ENCODE measurements at regions not wholly inside any gene's neighbourhood (a gene's known extent, or its start where the extent isn't known, plus 50 kb on each side); places are given as distances from the start of the nearest gene placed in this dataset.
A peak's percentile ranks its signal among the peaks of the same experiment; 100 is the strongest.

DNA sequence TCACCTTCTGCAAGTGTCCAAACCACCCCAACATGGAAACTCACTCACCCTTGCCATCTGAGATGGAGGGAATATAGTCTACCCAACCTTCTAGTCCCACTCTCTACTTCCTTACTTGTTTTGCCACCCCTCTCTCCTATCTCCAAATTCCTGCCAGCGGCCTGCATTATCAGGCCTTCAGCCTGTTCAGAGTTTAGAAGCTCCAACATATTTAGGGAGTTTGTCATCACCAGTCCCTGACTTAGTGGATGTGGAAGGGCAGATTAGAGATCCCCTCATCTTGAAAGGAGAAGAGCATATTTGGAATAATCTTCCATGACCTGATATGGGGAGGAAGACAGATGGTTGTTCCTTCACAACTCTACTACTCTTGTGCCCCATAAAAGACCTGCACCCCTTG lies 281.4 kb upstream of the MAP3K7 start:
- H3K79me2 ChIP-seq (ENCODE audit: low read length): no peaks in the 10 kb centered on the region
- H3K4me1 ChIP-seq (ENCODE audit: low read length): no peaks in the 10 kb centered on the region
- TF ChIP-seq, protein P1, sequence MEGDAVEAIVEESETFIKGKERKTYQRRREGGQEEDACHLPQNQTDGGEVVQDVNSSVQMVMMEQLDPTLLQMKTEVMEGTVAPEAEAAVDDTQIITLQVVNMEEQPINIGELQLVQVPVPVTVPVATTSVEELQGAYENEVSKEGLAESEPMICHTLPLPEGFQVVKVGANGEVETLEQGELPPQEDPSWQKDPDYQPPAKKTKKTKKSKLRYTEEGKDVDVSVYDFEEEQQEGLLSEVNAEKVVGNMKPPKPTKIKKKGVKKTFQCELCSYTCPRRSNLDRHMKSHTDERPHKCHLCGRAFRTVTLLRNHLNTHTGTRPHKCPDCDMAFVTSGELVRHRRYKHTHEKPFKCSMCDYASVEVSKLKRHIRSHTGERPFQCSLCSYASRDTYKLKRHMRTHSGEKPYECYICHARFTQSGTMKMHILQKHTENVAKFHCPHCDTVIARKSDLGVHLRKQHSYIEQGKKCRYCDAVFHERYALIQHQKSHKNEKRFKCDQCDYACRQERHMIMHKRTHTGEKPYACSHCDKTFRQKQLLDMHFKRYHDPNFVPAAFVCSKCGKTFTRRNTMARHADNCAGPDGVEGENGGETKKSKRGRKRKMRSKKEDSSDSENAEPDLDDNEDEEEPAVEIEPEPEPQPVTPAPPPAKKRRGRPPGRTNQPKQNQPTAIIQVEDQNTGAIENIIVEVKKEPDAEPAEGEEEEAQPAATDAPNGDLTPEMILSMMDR (IDR thresholded peaks at IDR 0.05; ENCODE audit: low read depth, low read length): no peak
- TF ChIP-seq EZH2phosphoT487 (IDR thresholded peaks at IDR 0.05; ENCODE audit: low read depth): no peak
- no peak overlapping the region for H3K9ac ChIP-seq (ENCODE audit: low read length)
- H3K4me2 ChIP-seq (ENCODE audit: low read length): no peak overlapping the region
- H3K27me3 ChIP-seq (ENCODE audit: low read depth, low read length): peaks cover 15% of the 10 kb centered on the region
- no peaks in the 10 kb centered on the region for H3K36me3 ChIP-seq (replicated peaks; ENCODE audit: low read depth, low read length)
- H4K20me1 ChIP-seq (ENCODE audit: insufficient read depth, low read length): no peaks in the 10 kb centered on the region
- H3K9me3 ChIP-seq (ENCODE audit: insufficient read depth, low read length): no peaks in the 10 kb centered on the region
- H3K4me3 ChIP-seq (ENCODE audit: low read length): no peak overlapping the region
- H3K27ac ChIP-seq (ENCODE audit: low read length): no peak overlapping the region
- no peak overlapping the region for H2AFZ ChIP-seq (ENCODE audit: low read depth, low read length)

DNA sequence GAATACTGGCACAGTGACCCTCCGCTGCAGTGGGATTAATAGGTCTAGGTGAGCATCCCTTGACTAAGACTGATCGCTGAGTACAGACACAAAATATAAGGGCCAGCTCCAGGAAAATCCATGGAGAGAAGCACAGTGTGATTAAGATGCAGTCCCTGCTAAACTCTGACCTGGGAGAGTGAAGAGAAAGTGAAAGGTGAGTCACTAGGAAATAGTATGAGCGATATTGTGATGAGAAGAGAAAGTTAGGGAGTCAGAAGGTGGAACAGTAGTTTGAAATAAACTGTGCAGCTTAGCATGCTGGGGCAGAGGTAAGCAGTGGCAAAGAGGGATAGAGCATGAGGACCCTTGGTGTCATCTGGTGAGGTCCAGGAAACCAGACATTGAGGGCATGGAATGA lies 278.6 kb upstream of the MAP3K7 start:
- H3K36me3 ChIP-seq (replicated peaks; ENCODE audit: low read depth, low read length): no peaks in the 10 kb centered on the region
- H3K27me3 ChIP-seq (ENCODE audit: low read depth, low read length): no peaks in the 10 kb centered on the region
- no peaks in the 10 kb centered on the region for H4K20me1 ChIP-seq (ENCODE audit: insufficient read depth, low read length)
- H2AFZ ChIP-seq (ENCODE audit: low read depth, low read length): no peak overlapping the region
- H3K4me1 ChIP-seq (ENCODE audit: low read length): no peaks in the 10 kb centered on the region
- TF ChIP-seq, protein P1 (IDR thresholded peaks at IDR 0.05; ENCODE audit: low read depth, low read length): no peak
- no peak for TF ChIP-seq EZH2phosphoT487 (IDR thresholded peaks at IDR 0.05; ENCODE audit: low read depth)
- H3K9me3 ChIP-seq (ENCODE audit: insufficient read depth, low read length): no peaks in the 10 kb centered on the region
- no peak overlapping the region for H3K9ac ChIP-seq (ENCODE audit: low read length)
- no peaks in the 10 kb centered on the region for H3K79me2 ChIP-seq (ENCODE audit: low read length)
- H3K4me2 ChIP-seq (ENCODE audit: low read length): no peak overlapping the region
- H3K27ac ChIP-seq (ENCODE audit: low read length): no peak overlapping the region
- no peak overlapping the region for H3K4me3 ChIP-seq (ENCODE audit: low read length)

DNA sequence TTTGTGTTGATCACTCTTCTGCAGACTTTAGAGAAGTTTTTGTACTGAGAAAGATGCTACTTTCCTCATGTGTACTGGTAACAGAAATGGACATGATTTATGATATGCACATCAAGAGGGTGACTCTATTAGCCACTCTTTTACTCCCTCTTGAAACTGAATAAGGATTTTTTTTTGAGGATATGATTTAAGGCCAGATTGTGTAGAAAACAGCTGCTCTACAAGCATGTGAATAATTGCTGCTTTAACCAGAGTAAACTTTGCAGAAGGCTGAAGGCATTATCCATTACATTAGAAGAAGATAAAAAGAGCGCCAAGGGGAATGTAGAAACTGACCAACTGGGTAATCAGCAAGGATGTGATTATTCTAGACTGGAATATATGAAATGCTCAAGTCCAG lies 276.2 kb upstream of the MAP3K7 start:
- Histone ChIP-seq H3K27me3 (ENCODE audit: low read depth, low read length) (no peaks in the 10 kb centered on the region), H3K27ac (ENCODE audit: low read length) (no peak overlapping the region), H2AFZ (ENCODE audit: low read depth, low read length) (no peak overlapping the region), H3K4me2 (ENCODE audit: low read length) (no peak overlapping the region), H3K9me3 (ENCODE audit: insufficient read depth, low read length) (no peaks in the 10 kb centered on the region), H3K79me2 (ENCODE audit: low read length) (no peaks in the 10 kb centered on the region), H3K4me3 (ENCODE audit: low read length) (no peak overlapping the region), H3K4me1 (ENCODE audit: low read length) (no peaks in the 10 kb centered on the region), H4K20me1 (ENCODE audit: insufficient read depth, low read length) (no peaks in the 10 kb centered on the region), H3K9ac (ENCODE audit: low read length) (no peak overlapping the region), H3K36me3 (replicated peaks; ENCODE audit: low read depth, low read length) (no peaks in the 10 kb centered on the region)
- TF ChIP-seq, protein P1 (IDR thresholded peaks at IDR 0.05; ENCODE audit: low read depth, low read length): no peak
- no peak for TF ChIP-seq EZH2phosphoT487 (IDR thresholded peaks at IDR 0.05; ENCODE audit: low read depth)

DNA sequence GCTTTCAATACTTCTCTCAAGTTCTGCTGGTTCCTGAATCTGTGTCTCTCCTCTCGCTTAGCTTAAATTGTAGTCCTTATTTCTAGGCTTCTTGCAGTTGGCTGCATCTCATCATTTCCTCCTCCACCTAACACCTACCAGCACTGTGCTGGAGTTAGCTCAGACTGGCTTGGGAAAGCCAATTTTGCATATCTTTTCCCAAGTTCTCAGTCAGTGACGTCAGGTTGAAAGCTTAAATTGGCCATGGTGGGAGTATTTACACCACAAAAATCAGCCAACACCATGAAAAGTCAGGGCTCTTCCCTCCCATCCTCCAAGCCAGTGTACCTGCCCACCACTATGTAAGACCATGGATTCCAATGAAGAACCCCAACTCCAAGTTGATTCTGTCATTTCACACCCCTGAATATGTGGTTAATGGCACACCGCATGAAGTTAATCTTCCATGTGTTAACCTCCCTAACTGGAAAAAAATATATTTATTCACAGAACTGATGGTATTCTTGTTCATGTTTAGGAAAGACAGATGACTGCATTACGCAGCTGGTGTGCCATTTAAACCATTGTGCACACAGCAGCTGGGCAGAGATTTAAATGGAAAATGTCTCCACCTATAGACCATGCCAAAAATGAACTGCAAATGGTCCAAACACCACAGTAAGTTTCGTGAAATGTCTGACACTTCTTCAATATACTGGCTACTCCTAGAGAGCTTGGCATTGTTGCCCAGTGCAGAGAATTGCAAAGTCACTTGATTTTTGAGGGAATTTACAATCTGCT lies 274.1 kb upstream of the MAP3K7 start:
- Histone ChIP-seq H3K79me2 (ENCODE audit: low read length) (no peaks in the 10 kb centered on the region), H3K4me2 (ENCODE audit: low read length) (no peak overlapping the region)
- TF ChIP-seq, protein P1 (IDR thresholded peaks at IDR 0.05; ENCODE audit: low read depth, low read length): peak; percentile 48
- TF ChIP-seq EZH2phosphoT487 (IDR thresholded peaks at IDR 0.05; ENCODE audit: low read depth): no peak

More for the DNA sequence above, 274.1 kb upstream of the MAP3K7 start:
- Histone ChIP-seq H2AFZ (ENCODE audit: low read depth, low read length) (no peak overlapping the region), H3K4me1 (ENCODE audit: low read length) (no peaks in the 10 kb centered on the region), H3K9me3 (ENCODE audit: insufficient read depth, low read length) (no peaks in the 10 kb centered on the region), H3K9ac (ENCODE audit: low read length) (no peak overlapping the region), H3K27me3 (ENCODE audit: low read depth, low read length) (no peaks in the 10 kb centered on the region), H3K4me3 (ENCODE audit: low read length) (no peak overlapping the region), H3K36me3 (replicated peaks; ENCODE audit: low read depth, low read length) (no peaks in the 10 kb centered on the region), H3K27ac (ENCODE audit: low read length) (no peak overlapping the region), H4K20me1 (ENCODE audit: insufficient read depth, low read length) (no peaks in the 10 kb centered on the region)

Measured in OCI-LY3 (cell line).